ENCODE measurements at regions not wholly inside any gene's neighbourhood (a gene's known extent, or its start where the extent isn't known, plus 50 kb on each side); places are given as distances from the start of the nearest gene placed in this dataset.
"Not testable (repeated sequence)": the region's sequence is repeated elsewhere in the genome, so short reads cannot be mapped to it uniquely, and the experiment has no call there.

GRCh38 chr6:88417361-88417760, 251.2 kb upstream of the CNR1 start:
- H3K27ac Mint-ChIP-seq, H3K9me3 Mint-ChIP-seq, H3K4me1 Mint-ChIP-seq: not testable (repeated sequence)

GRCh38 chr6:88413459-88413858, 247.3 kb upstream of the CNR1 start:
- Mint-ChIP-seq H3K27ac (no peak overlapping the region), H3K9me3 (peaks cover 10% of the 10 kb centered on the region), H3K27me3 (ENCODE audit: low read depth) (no peaks in the 10 kb centered on the region), H3K4me1 (no peaks in the 10 kb centered on the region), H3K4me3 (no peak overlapping the region), H3K36me3 (no peaks in the 10 kb centered on the region)
- DNase-seq (ENCODE audit: low spot score in 2 of 2, unreplicated experiment in 2 of 2) = no peak
- no peak for TF ChIP-seq CTCF (IDR thresholded peaks at IDR 0.05; ENCODE audit: unreplicated experiment)

More at GRCh38 chr6:88417361-88417760, 251.2 kb upstream of the CNR1 start:
- not testable (repeated sequence) for DNase-seq (ENCODE audit: low spot score in 2 of 2, unreplicated experiment in 2 of 2); H3K36me3 Mint-ChIP-seq; H3K4me3 Mint-ChIP-seq; H3K27me3 Mint-ChIP-seq (ENCODE audit: low read depth)

GRCh38 chr6:88408355-88408754, 242.2 kb upstream of the CNR1 start:
- H3K36me3 Mint-ChIP-seq; H3K4me3 Mint-ChIP-seq; H3K9me3 Mint-ChIP-seq; H3K27me3 Mint-ChIP-seq (ENCODE audit: low read depth); H3K4me1 Mint-ChIP-seq; H3K27ac Mint-ChIP-seq; DNase-seq (ENCODE audit: low spot score in 2 of 2, unreplicated experiment in 2 of 2): not testable (repeated sequence)

GRCh38 chr6:88406674-88407073, 240.5 kb upstream of the CNR1 start:
- DNase-seq (ENCODE audit: low spot score in 2 of 2, unreplicated experiment in 2 of 2); H3K27me3 Mint-ChIP-seq (ENCODE audit: low read depth); H3K27ac Mint-ChIP-seq; H3K4me3 Mint-ChIP-seq; H3K9me3 Mint-ChIP-seq; H3K36me3 Mint-ChIP-seq: not testable (repeated sequence)
- peaks cover 11% of the 10 kb centered on the region for H3K4me1 Mint-ChIP-seq

- no peak overlapping the region for H3K27ac Mint-ChIP-seq
Observed at GRCh38 chr6:88403486-88403885, 237.3 kb upstream of the CNR1 start.

GRCh38 chr6:88402909-88403308, 236.8 kb upstream of the CNR1 start:
- TF ChIP-seq CTCF (IDR thresholded peaks at IDR 0.05; ENCODE audit: unreplicated experiment) = no peak
- Mint-ChIP-seq H3K27me3 (ENCODE audit: low read depth) (peaks cover 2% of the 10 kb centered on the region), H3K36me3 (no peaks in the 10 kb centered on the region), H3K9me3 (peaks cover 3% of the 10 kb centered on the region), H3K4me1 (peaks cover 12% of the 10 kb centered on the region), H3K27ac (no peak overlapping the region), H3K4me3 (no peak overlapping the region)
- DNase-seq (ENCODE audit: low spot score in 2 of 2, unreplicated experiment in 2 of 2) = no peak

More at GRCh38 chr6:88403486-88403885, 237.3 kb upstream of the CNR1 start:
- peaks cover 11% of the 10 kb centered on the region for H3K4me1 Mint-ChIP-seq
- peaks cover 5% of the 10 kb centered on the region for H3K27me3 Mint-ChIP-seq (ENCODE audit: low read depth)
- peaks cover 7% of the 10 kb centered on the region for H3K9me3 Mint-ChIP-seq
- no peak overlapping the region for H3K4me3 Mint-ChIP-seq
- no peak for DNase-seq (ENCODE audit: low spot score in 2 of 2, unreplicated experiment in 2 of 2)
- no peak for TF ChIP-seq CTCF (IDR thresholded peaks at IDR 0.05; ENCODE audit: unreplicated experiment)
- H3K36me3 Mint-ChIP-seq = no peaks in the 10 kb centered on the region

GRCh38 chr6:88390998-88391397, 224.9 kb upstream of the CNR1 start:
- not testable (repeated sequence) for DNase-seq (ENCODE audit: low spot score in 2 of 2, unreplicated experiment in 2 of 2); H3K27me3 Mint-ChIP-seq (ENCODE audit: low read depth); H3K4me1 Mint-ChIP-seq; H3K36me3 Mint-ChIP-seq; H3K4me3 Mint-ChIP-seq; H3K27ac Mint-ChIP-seq
- peaks cover 14% of the 10 kb centered on the region for H3K9me3 Mint-ChIP-seq

GRCh38 chr6:88388589-88388988, 222.4 kb upstream of the CNR1 start:
- Mint-ChIP-seq H3K36me3 (no peaks in the 10 kb centered on the region), H3K9me3 (peaks cover 8% of the 10 kb centered on the region), H3K4me3 (no peak overlapping the region), H3K4me1 (no peaks in the 10 kb centered on the region), H3K27ac (no peak overlapping the region), H3K27me3 (ENCODE audit: low read depth) (peaks cover 8% of the 10 kb centered on the region)
- DNase-seq (ENCODE audit: low spot score in 2 of 2, unreplicated experiment in 2 of 2) = no peak
- TF ChIP-seq CTCF (IDR thresholded peaks at IDR 0.05; ENCODE audit: unreplicated experiment) = no peak

All from mesothelial cell of epicardium (in vitro differentiated cells).